Sigmoid colon (tissue), 3 donors: ENCODE measurements at regions not wholly inside any gene's neighbourhood (a gene's known extent, or its start where the extent isn't known, plus 50 kb on each side); places are given as distances from the start of the nearest gene placed in this dataset.

Experiments
- CTCF ChIP-seq, 4 experiments: fragments of 450-650 bp in 3 of 4; fragments of 200-600 bp in 1 of 4; IDR thresholded peaks; one replicate each; pipeline ENCODE4 v1.5.1; 2016 to 2019; ENCODE audit warnings: antibody characterized with exemption in 4 of 4, mild to moderate bottlenecking in 3 of 4, moderate library complexity in 2 of 4
- POLR2A ChIP-seq, 2 donors: fragments of 450-650 bp; IDR thresholded peaks; one replicate each; pipeline ENCODE4 v1.6.1; 2016; ENCODE audit warnings: antibody characterized with exemption in 2 of 2, mild to moderate bottlenecking in 2 of 2, moderate library complexity in 2 of 2

- TF ChIP-seq CTCF (IDR thresholded peaks at IDR 0.05) (no peak), POLR2A (IDR thresholded peaks at IDR 0.05) (no peak)
These were observed 426.6 kb downstream of the DUSP10 start for GRCh38 chr1:221315330-221315729.
